Keratinocyte (primary cell): ENCODE measurements at regions not wholly inside any gene's neighbourhood (a gene's known extent, or its start where the extent isn't known, plus 50 kb on each side); places are given as distances from the start of the nearest gene placed in this dataset.

Experiments
- DNase-seq: peaks from one replicate; pipeline ENCODE4 v3.0.0-alpha.2; 2011; ENCODE audit warnings: low read depth, missing footprints, low spot score
- FAIRE-seq: peaks from 2 replicates; lab custom pipeline; 2011; peaks lifted over from hg19 to GRCh38; lab: Jason Lieb, UNC
- H2AFZ ChIP-seq: 2 replicates; pipeline ENCODE4 v1.6.0; 2012; ENCODE audit warnings: low read length, control low read depth, inconsistent platforms; ENCODE audit not compliant: control insufficient read depth
- H3K27ac ChIP-seq: 2 replicates; pipeline ENCODE4 v1.5.1; 2011; ENCODE audit warnings: low read length; ENCODE audit not compliant: control insufficient read depth, insufficient read depth
- H3K27me3 ChIP-seq: 3 replicates; pipeline ENCODE4 v1.6.0; 2011; ENCODE audit warnings: low read length; ENCODE audit not compliant: control insufficient read depth, insufficient read depth; ENCODE audit errors: extremely low read depth
- H3K36me3 ChIP-seq, 2 experiments: 2 replicates in 1 of 2; 3 replicates in 1 of 2; pipeline ENCODE4 v1.5.1; 2011; ENCODE audit warnings: low read length in 2 of 2, mild to moderate bottlenecking in 1 of 2; ENCODE audit not compliant: control insufficient read depth in 2 of 2, insufficient read depth in 2 of 2; ENCODE audit errors: extremely low read depth in 1 of 2
- H3K4me1 ChIP-seq: 3 replicates; pipeline ENCODE4 v1.5.1; 2011; ENCODE audit warnings: low read length; ENCODE audit not compliant: control insufficient read depth, insufficient read depth; ENCODE audit errors: extremely low read depth
- H3K4me2 ChIP-seq: 3 replicates; pipeline ENCODE4 v1.6.0; 2011; ENCODE audit warnings: low read depth, low read length; ENCODE audit not compliant: control insufficient read depth, insufficient read depth; ENCODE audit errors: extremely low read depth
- H3K4me3 ChIP-seq, 3 experiments: fragments of 200-600 bp in 1 of 3; sonication (generic) in 1 of 3; 2 replicates in 2 of 3; 3 replicates in 1 of 3; pipeline ENCODE4 v1.5.1; 2011 to 2016; ENCODE audit warnings: low read length in 3 of 3, mild to moderate bottlenecking in 3 of 3, control low read depth in 2 of 3, inconsistent platforms in 1 of 3, low read depth in 1 of 3, mixed read lengths in 1 of 3, mixed run types in 1 of 3, moderate library complexity in 1 of 3; ENCODE audit not compliant: control insufficient read depth in 2 of 3, insufficient read depth in 2 of 3; ENCODE audit errors: extremely low read depth in 1 of 3
- H3K79me2 ChIP-seq: 2 replicates; pipeline ENCODE4 v1.6.0; 2012; ENCODE audit warnings: low read length; ENCODE audit not compliant: control insufficient read depth, insufficient read depth
- H3K9ac ChIP-seq: 3 replicates; pipeline ENCODE4 v1.6.0; 2011; ENCODE audit warnings: low read length; ENCODE audit not compliant: control insufficient read depth, insufficient read depth; ENCODE audit errors: extremely low read depth
- H3K9me1 ChIP-seq: 3 replicates; pipeline ENCODE4 v1.6.0; 2011; ENCODE audit warnings: low read length; ENCODE audit not compliant: control insufficient read depth, insufficient read depth; ENCODE audit errors: extremely low read depth
- H3K9me3 ChIP-seq: 2 replicates; pipeline ENCODE4 v1.5.1; 2012; ENCODE audit warnings: low read depth, low read length; ENCODE audit not compliant: control insufficient read depth
- H4K20me1 ChIP-seq: 3 replicates; pipeline ENCODE4 v1.6.0; 2011; ENCODE audit warnings: low read length; ENCODE audit not compliant: control insufficient read depth, insufficient read depth; ENCODE audit errors: extremely low read depth
- EZH2 ChIP-seq: IDR thresholded peaks from one replicate; pipeline ENCODE4 v1.6.1; 2012; ENCODE audit warnings: inconsistent platforms, mild to moderate bottlenecking, low read length, moderate library complexity
- dilution Hi-C: fragments of 300-500 bp; cut with MboI; formaldehyde crosslinking; loops from one replicate; pipeline ENCODE4 v1.7.0; 2020; ENCODE audit warnings: low sequenced_read_pairs; ENCODE audit not compliant: extremely low pct_ligation_motif_present
- TF ChIP-seq, protein P1 (sequence below), 3 experiments: IDR thresholded peaks in 1 of 3; conservative IDR thresholded peaks in 1 of 3; optimal IDR thresholded peaks in 1 of 3; 2 replicates in 2 of 3; 3 replicates in 1 of 3; pipeline versions ENCODE3 to v1.5.1; 2011; ENCODE audit warnings: low read length in 3 of 3, mild to moderate bottlenecking in 3 of 3, moderate library complexity in 2 of 3, control low read depth in 1 of 3, inconsistent platforms in 1 of 3; ENCODE audit not compliant: insufficient read depth in 2 of 3; ENCODE audit errors: extremely low read depth in 1 of 3

DNA sequence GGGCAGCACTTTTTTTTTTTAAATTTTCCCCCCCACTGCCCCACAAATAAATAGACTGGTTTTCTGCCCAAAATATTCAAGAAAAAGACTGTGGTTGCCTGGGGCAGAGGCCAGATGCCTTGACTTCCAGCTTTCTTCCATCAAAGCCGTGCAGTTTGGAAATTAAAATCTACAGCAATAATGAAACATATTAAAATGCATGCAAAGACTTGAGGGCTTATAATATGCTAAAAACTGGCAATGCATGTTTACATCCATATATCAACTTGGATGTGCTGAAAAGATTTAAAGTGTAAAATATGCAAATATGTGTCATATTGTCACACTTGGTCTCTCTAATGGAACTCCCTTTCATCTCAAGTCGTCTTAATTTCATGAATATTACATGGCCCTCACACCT lies 2036.2 kb upstream of the PIK3C3 start:
- H3K27me3 ChIP-seq: no peaks in the 10 kb centered on the region
- no peak overlapping the region for H3K4me2 ChIP-seq
- dilution Hi-C loops: no loop called here
- H4K20me1 ChIP-seq: no peaks in the 10 kb centered on the region
- FAIRE-seq (no peak), DNase-seq (no peak)
- no peak for TF ChIP-seq EZH2
- TF ChIP-seq, protein P1, sequence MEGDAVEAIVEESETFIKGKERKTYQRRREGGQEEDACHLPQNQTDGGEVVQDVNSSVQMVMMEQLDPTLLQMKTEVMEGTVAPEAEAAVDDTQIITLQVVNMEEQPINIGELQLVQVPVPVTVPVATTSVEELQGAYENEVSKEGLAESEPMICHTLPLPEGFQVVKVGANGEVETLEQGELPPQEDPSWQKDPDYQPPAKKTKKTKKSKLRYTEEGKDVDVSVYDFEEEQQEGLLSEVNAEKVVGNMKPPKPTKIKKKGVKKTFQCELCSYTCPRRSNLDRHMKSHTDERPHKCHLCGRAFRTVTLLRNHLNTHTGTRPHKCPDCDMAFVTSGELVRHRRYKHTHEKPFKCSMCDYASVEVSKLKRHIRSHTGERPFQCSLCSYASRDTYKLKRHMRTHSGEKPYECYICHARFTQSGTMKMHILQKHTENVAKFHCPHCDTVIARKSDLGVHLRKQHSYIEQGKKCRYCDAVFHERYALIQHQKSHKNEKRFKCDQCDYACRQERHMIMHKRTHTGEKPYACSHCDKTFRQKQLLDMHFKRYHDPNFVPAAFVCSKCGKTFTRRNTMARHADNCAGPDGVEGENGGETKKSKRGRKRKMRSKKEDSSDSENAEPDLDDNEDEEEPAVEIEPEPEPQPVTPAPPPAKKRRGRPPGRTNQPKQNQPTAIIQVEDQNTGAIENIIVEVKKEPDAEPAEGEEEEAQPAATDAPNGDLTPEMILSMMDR (optimal IDR thresholded peaks at IDR 0.05 in 1 of 3, IDR thresholded peaks at IDR 0.05 in 1 of 3, conservative IDR thresholded peaks at IDR 0.05 in 1 of 3; ENCODE audit: extremely low read depth in 1 of 3, insufficient read depth in 2 of 3, low read length in 3 of 3): no peak
- H3K9ac ChIP-seq: no peak overlapping the region
- H3K9me1 ChIP-seq: no peaks in the 10 kb centered on the region
- no peak overlapping the region for H3K27ac ChIP-seq
- no peak overlapping the region for H3K4me3 ChIP-seq
- H2AFZ ChIP-seq: no peak overlapping the region
- peaks cover 6% of the 10 kb centered on the region for H3K4me1 ChIP-seq
- H3K9me3 ChIP-seq: no peaks in the 10 kb centered on the region
- no peaks in the 10 kb centered on the region for H3K79me2 ChIP-seq
- H3K36me3 ChIP-seq: no peaks in the 10 kb centered on the region

DNA sequence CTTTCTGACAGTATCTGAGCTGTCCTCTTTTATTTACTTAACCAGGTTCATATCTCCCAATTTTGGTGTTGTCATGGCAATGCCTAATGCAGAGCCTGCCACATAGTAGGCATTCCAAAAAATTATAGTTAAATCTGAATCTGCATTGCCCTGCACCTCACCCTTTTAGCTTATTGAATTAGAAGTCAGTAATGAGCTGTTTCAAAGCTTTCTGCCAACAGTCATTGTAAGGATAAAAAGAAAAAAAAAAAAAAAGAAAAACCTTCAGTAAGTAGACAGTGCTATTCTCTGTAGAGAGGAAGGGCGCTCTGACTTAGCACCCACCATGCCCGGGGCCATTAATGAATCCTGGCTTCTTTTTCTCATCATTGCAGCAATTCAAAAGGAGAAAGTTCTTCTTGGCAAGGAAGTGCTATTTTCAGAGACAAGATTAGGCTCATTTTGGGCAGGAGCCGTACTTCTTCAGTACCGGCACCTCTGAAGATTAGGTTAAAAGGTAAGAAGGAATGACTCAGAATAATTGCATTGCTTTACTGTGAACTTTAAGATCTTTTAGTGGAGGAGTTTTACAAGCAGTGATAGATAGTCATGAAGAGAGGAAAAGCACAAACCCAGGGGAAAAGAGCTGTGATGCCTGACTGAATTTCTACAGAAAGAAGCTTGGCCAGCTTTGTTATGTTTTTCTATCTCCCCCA lies 2041.2 kb upstream of the PIK3C3 start:
- Histone ChIP-seq H3K27ac (no peak overlapping the region), H3K36me3 (no peaks in the 10 kb centered on the region), H3K4me3 (peak overlapping the region in 1 of 3 experiments; percentile 1), H3K27me3 (no peaks in the 10 kb centered on the region), H2AFZ (peak overlapping the region; percentile 14), H3K9me3 (no peaks in the 10 kb centered on the region), H4K20me1 (no peaks in the 10 kb centered on the region), H3K4me2 (peak overlapping the region; percentile 23), H3K9me1 (no peaks in the 10 kb centered on the region), H3K79me2 (no peaks in the 10 kb centered on the region), H3K9ac (no peak overlapping the region), H3K4me1 (peaks cover 11% of the 10 kb centered on the region)
- FAIRE-seq: peak; percentile 79
- dilution Hi-C loops: no loop called here
- DNase-seq: no peak
- no peak for TF ChIP-seq EZH2
- TF ChIP-seq, protein P1 (optimal IDR thresholded peaks at IDR 0.05 in 1 of 3, IDR thresholded peaks at IDR 0.05 in 1 of 3, conservative IDR thresholded peaks at IDR 0.05 in 1 of 3; ENCODE audit: extremely low read depth in 1 of 3, insufficient read depth in 2 of 3, low read length in 3 of 3): no peak
